HCT116 (cell line): ENCODE measurements at regions not wholly inside any gene's neighbourhood (a gene's known extent, or its start where the extent isn't known, plus 50 kb on each side); places are given as distances from the start of the nearest gene placed in this dataset.
A peak's percentile ranks its signal among the peaks of the same experiment; 100 is the strongest.

Experiments
- FOSL1 ChIP-seq: IDR thresholded peaks from 2 replicates; pipeline ENCODE4 v1.6.1; 2012; ENCODE audit warnings: low read depth
- MAX ChIP-seq: IDR thresholded peaks from 2 replicates; pipeline ENCODE4 v1.6.1; 2012
- POLR2A ChIP-seq: IDR thresholded peaks from 2 replicates; pipeline ENCODE4 v1.7.0; 2011; ENCODE audit warnings: borderline replicate concordance; ENCODE audit not compliant: insufficient read depth, insufficient read length; ENCODE audit errors: extremely low read depth
- TF ChIP-seq, protein P1 (sequence below), 3 experiments: fragments of 200-600 bp in 1 of 3; sonication (generic) in 1 of 3; IDR thresholded peaks in 2 of 3; conservative IDR thresholded peaks in 1 of 3; 2 replicates each; pipeline ENCODE4 v1.5.1; 2012 to 2017; ENCODE audit warnings: low read depth in 2 of 3, low read length in 2 of 3, antibody characterized with exemption in 1 of 3, borderline replicate concordance in 1 of 3, control low read depth in 1 of 3, mild to moderate bottlenecking in 1 of 3, mixed read lengths in 1 of 3, mixed run types in 1 of 3, moderate library complexity in 1 of 3; ENCODE audit not compliant: insufficient read depth in 1 of 3

GRCh38 chr4:17027495-17027894 is 129.1 kb upstream of the LDB2 start:
- TF ChIP-seq, protein P1, sequence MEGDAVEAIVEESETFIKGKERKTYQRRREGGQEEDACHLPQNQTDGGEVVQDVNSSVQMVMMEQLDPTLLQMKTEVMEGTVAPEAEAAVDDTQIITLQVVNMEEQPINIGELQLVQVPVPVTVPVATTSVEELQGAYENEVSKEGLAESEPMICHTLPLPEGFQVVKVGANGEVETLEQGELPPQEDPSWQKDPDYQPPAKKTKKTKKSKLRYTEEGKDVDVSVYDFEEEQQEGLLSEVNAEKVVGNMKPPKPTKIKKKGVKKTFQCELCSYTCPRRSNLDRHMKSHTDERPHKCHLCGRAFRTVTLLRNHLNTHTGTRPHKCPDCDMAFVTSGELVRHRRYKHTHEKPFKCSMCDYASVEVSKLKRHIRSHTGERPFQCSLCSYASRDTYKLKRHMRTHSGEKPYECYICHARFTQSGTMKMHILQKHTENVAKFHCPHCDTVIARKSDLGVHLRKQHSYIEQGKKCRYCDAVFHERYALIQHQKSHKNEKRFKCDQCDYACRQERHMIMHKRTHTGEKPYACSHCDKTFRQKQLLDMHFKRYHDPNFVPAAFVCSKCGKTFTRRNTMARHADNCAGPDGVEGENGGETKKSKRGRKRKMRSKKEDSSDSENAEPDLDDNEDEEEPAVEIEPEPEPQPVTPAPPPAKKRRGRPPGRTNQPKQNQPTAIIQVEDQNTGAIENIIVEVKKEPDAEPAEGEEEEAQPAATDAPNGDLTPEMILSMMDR (IDR thresholded peaks at IDR 0.05 in 2 of 3, conservative IDR thresholded peaks at IDR 0.05 in 1 of 3; ENCODE audit: borderline replicate concordance in 1 of 3, insufficient read depth in 1 of 3, low read depth in 2 of 3, low read length in 2 of 3), result no peak
- TF ChIP-seq POLR2A (no peak), FOSL1 (peak; percentile 82), MAX (peak; percentile 82)
